ENCODE measurements at regions not wholly inside any gene's neighbourhood (a gene's known extent, or its start where the extent isn't known, plus 50 kb on each side); places are given as distances from the start of the nearest gene placed in this dataset.
"Not testable (repeated sequence)": the region's sequence is repeated elsewhere in the genome, so short reads cannot be mapped to it uniquely, and the experiment has no call there.

GRCh38 chr3:159668461-159668860 lies 320.2 kb upstream of the IL12A start:
- no peak for DNase-seq

- DNase-seq: no peak
Measured at GRCh38 chr3:159668990-159669476, 319.6 kb upstream of the IL12A start.

- DNase-seq: no peak
Measured at GRCh38 chr3:159669766-159670165, 318.9 kb upstream of the IL12A start.

GRCh38 chr3:159672728-159673688 lies 315.6 kb upstream of the IL12A start:
- no peak for DNase-seq

GRCh38 chr3:159674583-159674982 lies 314.1 kb upstream of the IL12A start:
- DNase-seq: no peak

- no peak for DNase-seq
Measured at GRCh38 chr3:159675285-159675684, 313.4 kb upstream of the IL12A start.

GRCh38 chr3:159679900-159680299 lies 308.7 kb upstream of the IL12A start:
- no peak for DNase-seq

GRCh38 chr3:159681717-159682116 lies 306.9 kb upstream of the IL12A start:
- not testable (repeated sequence) for DNase-seq

GRCh38 chr3:159685801-159686200 lies 302.8 kb upstream of the IL12A start:
- DNase-seq: no peak

- DNase-seq: no peak
Measured at GRCh38 chr3:159693226-159693625, 295.4 kb upstream of the IL12A start.

GRCh38 chr3:159711560-159712333 lies 276.9 kb upstream of the IL12A start:
- no peak for DNase-seq

- DNase-seq: no peak
Measured at GRCh38 chr3:159721324-159721723, 267.3 kb upstream of the IL12A start.

- no peak for DNase-seq
Measured at GRCh38 chr3:159723295-159723694, 265.3 kb upstream of the IL12A start.

- DNase-seq: no peak
Measured at GRCh38 chr3:159724627-159725026, 264.0 kb upstream of the IL12A start.

GRCh38 chr3:159726231-159726964 lies 262.2 kb upstream of the IL12A start:
- no peak for DNase-seq

GRCh38 chr3:159727506-159727905 lies 261.1 kb upstream of the IL12A start:
- DNase-seq: no peak

GRCh38 chr3:159731254-159731653 lies 257.4 kb upstream of the IL12A start:
- DNase-seq: no peak

GRCh38 chr3:159732172-159733111 lies 256.2 kb upstream of the IL12A start:
- DNase-seq: no peak

GRCh38 chr3:159733194-159733860 lies 255.3 kb upstream of the IL12A start:
- DNase-seq: no peak

- DNase-seq: no peak
Measured at GRCh38 chr3:159734681-159735080, 254.0 kb upstream of the IL12A start.

GRCh38 chr3:159739166-159739565 lies 249.5 kb upstream of the IL12A start:
- DNase-seq: no peak
